GM12878 (cell line): ENCODE measurements at regions not wholly inside any gene's neighbourhood (a gene's known extent, or its start where the extent isn't known, plus 50 kb on each side); places are given as distances from the start of the nearest gene placed in this dataset.
A peak's percentile ranks its signal among the peaks of the same experiment; 100 is the strongest.

Source experiments
- ATAC-seq: fragments of 200-7000 bp; cut with Tn5 transposase; 3 replicates; pipeline ENCODE4 v1.9.1; 2020; ENCODE audit warnings: mild to moderate bottlenecking, moderate library complexity
- BruUV-seq: library from RNA; stranded (reverse); fragments of 400-500 nt; replicated peaks from 2 replicates; lab custom pipeline; 2021; lab: Mats Ljungman, UMichigan
- CTCF ChIA-PET: fragments of 300-600 bp; sonication (Branson Sonifier 250); formaldehyde crosslinking; extraction: SDS; loops from one replicate; lab custom pipeline; 2021; ENCODE audit warnings: inconsistent platforms; lab: Yijun Ruan, JAX
- POLR2A ChIA-PET: fragments of 350-600 bp; formaldehyde crosslinking; extraction: SDS; loops from one replicate; lab custom pipeline; 2021; ENCODE audit warnings: inconsistent platforms; lab: Charles Lee
- RAD21 ChIA-PET: fragments of 300-600 bp; sonication (Branson Sonifier 250); formaldehyde crosslinking; loops from one replicate; lab custom pipeline; 2023; ENCODE audit warnings: antibody characterized with exemption; ENCODE audit not compliant: unreplicated experiment; lab: Charles Lee
- SMC1A ChIA-PET: fragments of 300-600 bp; sonication (Branson Sonifier 250); formaldehyde crosslinking; loops from one replicate; lab custom pipeline; 2023; ENCODE audit not compliant: unreplicated experiment, uncharacterized antibody; lab: Charles Lee
- DNase-seq: peaks from one replicate; pipeline ENCODE4 v3.0.0-alpha.2; 2011; ENCODE audit warnings: low read depth, low spot score
- FAIRE-seq: peaks from 3 replicates; lab custom pipeline; 2011; peaks lifted over from hg19 to GRCh38; lab: Jason Lieb, UNC
- H2AFZ ChIP-seq: 2 replicates; pipeline ENCODE4 v1.6.0; 2011; ENCODE audit warnings: low read depth, low read length, control low read depth; ENCODE audit not compliant: control insufficient read depth
- H3K27ac ChIP-seq: 2 replicates; pipeline ENCODE4 v1.5.1; 2011; ENCODE audit warnings: control low read depth; ENCODE audit not compliant: control insufficient read depth, insufficient read depth
- H3K27me3 ChIP-seq, 2 experiments: replicated peaks in 1 of 2; 2 replicates each; pipeline versions ENCODE4 v1.6.0 to v1.6.1; 2011; ENCODE audit warnings: low read length in 1 of 2; ENCODE audit not compliant: control insufficient read depth in 2 of 2, insufficient read depth in 2 of 2
- H3K36me3 ChIP-seq, 2 experiments: 2 replicates each; pipeline ENCODE4 v1.5.1; 2011; ENCODE audit warnings: low read length in 1 of 2; ENCODE audit not compliant: control insufficient read depth in 2 of 2, insufficient read depth in 2 of 2
- H3K4me1 ChIP-seq: 2 replicates; pipeline ENCODE4 v1.6.1; 2011; ENCODE audit warnings: mild to moderate bottlenecking, low read length, moderate library complexity, mixed read lengths; ENCODE audit not compliant: control insufficient read depth, insufficient read depth
- H3K4me2 ChIP-seq: 2 replicates; pipeline ENCODE4 v1.6.0; 2011; ENCODE audit warnings: control low read depth; ENCODE audit not compliant: control insufficient read depth, insufficient read depth
- H3K4me3 ChIP-seq: fragments of 200-600 bp; sonication (generic); 2 replicates; pipeline ENCODE4 v1.5.1; 2016
- H3K79me2 ChIP-seq: 2 replicates; pipeline ENCODE4 v1.6.0; 2011; ENCODE audit warnings: low read length; ENCODE audit not compliant: control insufficient read depth, insufficient read depth
- H3K9ac ChIP-seq: 2 replicates; pipeline ENCODE4 v1.8.0; 2011; ENCODE audit warnings: low read length, control low read depth, mixed read lengths; ENCODE audit not compliant: control insufficient read depth, insufficient read depth
- H3K9me3 ChIP-seq: replicated peaks from 3 replicates; pipeline ENCODE4 v1.5.1; 2011; ENCODE audit warnings: mild to moderate bottlenecking, low read length; ENCODE audit not compliant: control insufficient read depth, insufficient read depth
- H4K20me1 ChIP-seq: 2 replicates; pipeline ENCODE4 v1.6.0; 2011; ENCODE audit not compliant: control insufficient read depth, insufficient read depth
- RAD21 ChIP-seq: IDR thresholded peaks from 2 replicates; pipeline ENCODE4 v1.6.1; 2011; ENCODE audit warnings: mild to moderate bottlenecking, low read depth, low read length, moderate library complexity; ENCODE audit not compliant: insufficient read depth
- WGBS: methylation state at CpG from one replicate; pipeline ENCODE4 v1.1.6; 2016; ENCODE audit warnings: low lambda C conversion rate; ENCODE audit not compliant: insufficient replicate concordance, insufficient coverage; ENCODE audit errors: missing lambda C conversion rate; 5-methylcytosine and 5-hydroxymethylcytosine counted together
- in situ Hi-C: fragments of 300-500 bp; cut with MboI; formaldehyde crosslinking; loops from 9 replicates; pipeline ENCODE4 v1.14.3; 2018; ENCODE audit warnings: mixed read lengths
- intact Hi-C: fragments of 100-400 bp; cut with micrococcal nuclease; formaldehyde crosslinking; loops from one replicate; pipeline ENCODE4 v1.14.2; 2022; ENCODE audit not compliant: unreplicated experiment
- TF ChIP-seq, protein P1 (sequence below), 3 experiments: IDR thresholded peaks in 2 of 3; conservative IDR thresholded peaks in 1 of 3; 2 replicates each; pipeline ENCODE4 v1.5.1; 2011; ENCODE audit warnings: low read depth in 3 of 3, low read length in 3 of 3, mild to moderate bottlenecking in 3 of 3, control low read depth in 2 of 3, moderate library complexity in 2 of 3, inconsistent platforms in 1 of 3, mixed read lengths in 1 of 3; ENCODE audit not compliant: control insufficient read depth in 2 of 3, insufficient read depth in 1 of 3; ENCODE audit errors: extremely low read depth in 1 of 3
- TF ChIP-seq, protein P2 (sequence below): IDR thresholded peaks from 2 replicates; pipeline ENCODE4 v1.6.1; 2012; ENCODE audit warnings: low read depth, low read length, improper control_type of control experiment

DNA sequence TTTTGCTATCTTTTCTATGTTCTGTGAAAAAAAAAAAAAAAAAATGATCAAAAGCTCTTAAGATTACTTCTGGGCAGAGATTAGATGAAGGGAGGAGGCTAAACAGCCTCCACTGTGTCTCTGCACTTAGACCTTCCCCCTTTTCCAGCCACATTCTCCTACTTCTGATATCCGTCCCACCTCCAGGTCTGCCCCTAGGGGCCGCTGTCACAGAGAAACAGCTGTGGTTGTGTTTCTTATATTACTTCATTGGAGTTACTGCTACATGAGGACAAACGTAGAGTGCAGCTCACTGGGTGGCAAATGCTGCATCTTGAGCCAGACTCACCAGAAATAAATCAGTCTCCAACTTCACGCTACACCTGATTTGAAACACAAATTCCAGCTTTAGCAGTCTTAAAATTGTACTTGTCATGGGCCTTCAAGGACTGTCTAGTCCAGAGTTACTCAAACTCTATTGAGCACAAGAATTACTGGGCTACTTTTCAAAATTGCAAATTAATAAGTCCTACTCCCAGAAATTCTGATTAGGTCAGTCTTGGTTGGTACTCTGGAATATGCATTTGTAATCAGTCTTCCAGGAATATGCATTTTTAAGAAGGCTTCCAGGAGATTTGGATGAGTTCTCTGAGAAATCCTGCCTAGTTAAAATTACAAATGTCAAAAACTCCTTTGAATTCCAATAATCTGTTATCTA lies 125.2 kb upstream of the PTBP2 start:
- TF ChIP-seq, protein P1, sequence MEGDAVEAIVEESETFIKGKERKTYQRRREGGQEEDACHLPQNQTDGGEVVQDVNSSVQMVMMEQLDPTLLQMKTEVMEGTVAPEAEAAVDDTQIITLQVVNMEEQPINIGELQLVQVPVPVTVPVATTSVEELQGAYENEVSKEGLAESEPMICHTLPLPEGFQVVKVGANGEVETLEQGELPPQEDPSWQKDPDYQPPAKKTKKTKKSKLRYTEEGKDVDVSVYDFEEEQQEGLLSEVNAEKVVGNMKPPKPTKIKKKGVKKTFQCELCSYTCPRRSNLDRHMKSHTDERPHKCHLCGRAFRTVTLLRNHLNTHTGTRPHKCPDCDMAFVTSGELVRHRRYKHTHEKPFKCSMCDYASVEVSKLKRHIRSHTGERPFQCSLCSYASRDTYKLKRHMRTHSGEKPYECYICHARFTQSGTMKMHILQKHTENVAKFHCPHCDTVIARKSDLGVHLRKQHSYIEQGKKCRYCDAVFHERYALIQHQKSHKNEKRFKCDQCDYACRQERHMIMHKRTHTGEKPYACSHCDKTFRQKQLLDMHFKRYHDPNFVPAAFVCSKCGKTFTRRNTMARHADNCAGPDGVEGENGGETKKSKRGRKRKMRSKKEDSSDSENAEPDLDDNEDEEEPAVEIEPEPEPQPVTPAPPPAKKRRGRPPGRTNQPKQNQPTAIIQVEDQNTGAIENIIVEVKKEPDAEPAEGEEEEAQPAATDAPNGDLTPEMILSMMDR (IDR thresholded peaks at IDR 0.05 in 2 of 3, conservative IDR thresholded peaks at IDR 0.05 in 1 of 3; ENCODE audit: control insufficient read depth in 2 of 3, extremely low read depth in 1 of 3, insufficient read depth in 1 of 3, low read depth in 3 of 3, low read length in 3 of 3) = peak; percentile 51 to 67 (median 54)
- TF ChIP-seq, protein P2, sequence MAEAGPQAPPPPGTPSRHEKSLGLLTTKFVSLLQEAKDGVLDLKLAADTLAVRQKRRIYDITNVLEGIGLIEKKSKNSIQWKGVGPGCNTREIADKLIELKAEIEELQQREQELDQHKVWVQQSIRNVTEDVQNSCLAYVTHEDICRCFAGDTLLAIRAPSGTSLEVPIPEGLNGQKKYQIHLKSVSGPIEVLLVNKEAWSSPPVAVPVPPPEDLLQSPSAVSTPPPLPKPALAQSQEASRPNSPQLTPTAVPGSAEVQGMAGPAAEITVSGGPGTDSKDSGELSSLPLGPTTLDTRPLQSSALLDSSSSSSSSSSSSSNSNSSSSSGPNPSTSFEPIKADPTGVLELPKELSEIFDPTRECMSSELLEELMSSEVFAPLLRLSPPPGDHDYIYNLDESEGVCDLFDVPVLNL = no peak
- 0 out of 2 replicates have a peak, but pooled peaks have one; percentile 12 for TF ChIP-seq RAD21
- TF ChIP-seq, all 136 proteins: peak for 2
- Histone ChIP-seq H3K79me2 (no peaks in the 10 kb centered on the region), H3K27ac (no peak overlapping the region), H3K9ac (no peak overlapping the region), H3K9me3 (no peaks in the 10 kb centered on the region), H3K4me3 (no peak overlapping the region), H2AFZ (no peak overlapping the region), H3K4me2 (no peak overlapping the region), H3K27me3 (no peaks in the 10 kb centered on the region), H3K36me3 (no peaks in the 10 kb centered on the region), H3K4me1 (no peaks in the 10 kb centered on the region), H4K20me1 (no peaks in the 10 kb centered on the region)
- ChIA-PET RAD21 (interaction anchor here (1.6 kb wide), 1 partner anchor 360 kb away, joined by 4 read pairs; no protein-coding TSS in a partner anchor), CTCF (interaction anchor here (0.6 to 2.0 kb wide), 12 partner anchors 11 to 1272 kb away, joined by 3 to 5 read pairs (median 3); no protein-coding TSS in a partner anchor), POLR2A (interaction anchor here (0.6 kb wide), 1 partner anchor 15 kb away, joined by 4 read pairs; no protein-coding TSS in a partner anchor), SMC1A (interaction anchor here (1.1 to 1.8 kb wide), 2 partner anchors 73 to 360 kb away, joined by 3 read pairs; no protein-coding TSS in a partner anchor)
- in situ Hi-C loops = no loop called here
- no peak for FAIRE-seq
- ATAC-seq = peak; percentile 87
- BruUV-seq = no TSS peak
- intact Hi-C loops = no loop called here
- WGBS = 10% methylated on average over 4 of the region's 4 CpGs
- no peak for DNase-seq
